ENCODE measurements at regions not wholly inside any gene's neighbourhood (a gene's known extent, or its start where the extent isn't known, plus 50 kb on each side); places are given as distances from the start of the nearest gene placed in this dataset.

DNA sequence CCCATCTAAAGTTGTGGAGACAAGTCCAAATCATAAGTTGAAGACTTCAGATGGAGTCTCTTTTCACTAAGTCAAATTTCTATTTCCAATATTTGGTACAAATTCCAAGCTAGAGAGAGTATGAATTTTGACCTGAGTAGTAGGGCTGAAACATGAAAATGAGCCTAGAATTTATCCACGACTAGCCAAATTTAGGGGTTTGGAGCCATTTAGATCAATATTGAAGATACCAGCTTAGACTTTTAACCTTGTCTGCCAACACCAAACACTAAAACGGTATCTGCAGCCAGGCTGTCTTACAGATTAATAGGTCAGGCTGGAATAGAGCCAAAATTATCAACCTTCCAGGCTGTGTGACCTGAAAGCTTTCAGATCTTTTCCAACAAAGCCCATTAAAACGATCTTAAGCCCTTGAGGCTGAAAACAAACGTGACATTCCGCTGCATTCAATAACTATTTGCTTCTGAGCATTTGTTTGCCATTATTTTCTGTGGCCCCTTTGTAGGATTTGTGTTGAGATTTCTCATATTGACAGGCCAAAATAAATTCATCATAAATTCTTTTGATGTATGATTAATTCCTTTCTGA lies 268.7 kb upstream of the DKK2 start:
- TF ChIP-seq ZFX (IDR thresholded peaks at IDR 0.05; ENCODE audit: borderline replicate concordance) = no peak
- TF ChIP-seq, protein P1, sequence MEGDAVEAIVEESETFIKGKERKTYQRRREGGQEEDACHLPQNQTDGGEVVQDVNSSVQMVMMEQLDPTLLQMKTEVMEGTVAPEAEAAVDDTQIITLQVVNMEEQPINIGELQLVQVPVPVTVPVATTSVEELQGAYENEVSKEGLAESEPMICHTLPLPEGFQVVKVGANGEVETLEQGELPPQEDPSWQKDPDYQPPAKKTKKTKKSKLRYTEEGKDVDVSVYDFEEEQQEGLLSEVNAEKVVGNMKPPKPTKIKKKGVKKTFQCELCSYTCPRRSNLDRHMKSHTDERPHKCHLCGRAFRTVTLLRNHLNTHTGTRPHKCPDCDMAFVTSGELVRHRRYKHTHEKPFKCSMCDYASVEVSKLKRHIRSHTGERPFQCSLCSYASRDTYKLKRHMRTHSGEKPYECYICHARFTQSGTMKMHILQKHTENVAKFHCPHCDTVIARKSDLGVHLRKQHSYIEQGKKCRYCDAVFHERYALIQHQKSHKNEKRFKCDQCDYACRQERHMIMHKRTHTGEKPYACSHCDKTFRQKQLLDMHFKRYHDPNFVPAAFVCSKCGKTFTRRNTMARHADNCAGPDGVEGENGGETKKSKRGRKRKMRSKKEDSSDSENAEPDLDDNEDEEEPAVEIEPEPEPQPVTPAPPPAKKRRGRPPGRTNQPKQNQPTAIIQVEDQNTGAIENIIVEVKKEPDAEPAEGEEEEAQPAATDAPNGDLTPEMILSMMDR (IDR thresholded peaks at IDR 0.05) = no peak

Data from 22Rv1 (cell line).